Left renal cortex interstitium (tissue), 4 donors: ENCODE measurements at regions not wholly inside any gene's neighbourhood (a gene's known extent, or its start where the extent isn't known, plus 50 kb on each side); places are given as distances from the start of the nearest gene placed in this dataset.
"Not testable (repeated sequence)": the region's sequence is repeated elsewhere in the genome, so short reads cannot be mapped to it uniquely, and the experiment has no call there.

Experiments
- DNase-seq, 4 donors: peaks; one replicate each; pipeline ENCODE4 v3.0.0-alpha.2; 2013; ENCODE audit warnings: low read depth in 4 of 4, low spot score in 2 of 4, missing footprints in 1 of 4

DNA sequence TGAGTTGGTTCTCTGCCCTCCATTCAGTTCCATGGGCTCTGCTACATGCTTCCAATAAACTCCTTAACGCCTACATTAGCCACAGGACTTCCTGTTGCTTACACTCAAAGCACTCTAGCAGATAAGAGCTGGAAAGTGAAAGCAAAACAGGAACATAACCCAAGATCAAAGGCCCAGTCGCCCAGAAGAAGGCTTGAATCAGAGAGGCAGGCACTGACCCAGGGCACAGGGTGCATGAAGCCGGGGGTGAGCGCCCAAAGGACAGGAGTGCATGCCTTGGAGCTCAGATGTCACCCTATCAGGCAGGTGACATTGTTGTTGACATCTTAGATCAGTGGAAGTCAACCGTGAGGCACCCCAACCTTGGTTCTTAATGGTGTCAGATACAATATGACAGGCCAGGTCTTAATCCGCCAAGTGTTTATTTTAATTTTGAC lies 235.1 kb downstream of the UACA start:
- DNase-seq, result no peak

- DNase-seq, result no peak
These were observed 236.4 kb downstream of the UACA start for GRCh38 chr15:70526974-70527325.

DNA sequence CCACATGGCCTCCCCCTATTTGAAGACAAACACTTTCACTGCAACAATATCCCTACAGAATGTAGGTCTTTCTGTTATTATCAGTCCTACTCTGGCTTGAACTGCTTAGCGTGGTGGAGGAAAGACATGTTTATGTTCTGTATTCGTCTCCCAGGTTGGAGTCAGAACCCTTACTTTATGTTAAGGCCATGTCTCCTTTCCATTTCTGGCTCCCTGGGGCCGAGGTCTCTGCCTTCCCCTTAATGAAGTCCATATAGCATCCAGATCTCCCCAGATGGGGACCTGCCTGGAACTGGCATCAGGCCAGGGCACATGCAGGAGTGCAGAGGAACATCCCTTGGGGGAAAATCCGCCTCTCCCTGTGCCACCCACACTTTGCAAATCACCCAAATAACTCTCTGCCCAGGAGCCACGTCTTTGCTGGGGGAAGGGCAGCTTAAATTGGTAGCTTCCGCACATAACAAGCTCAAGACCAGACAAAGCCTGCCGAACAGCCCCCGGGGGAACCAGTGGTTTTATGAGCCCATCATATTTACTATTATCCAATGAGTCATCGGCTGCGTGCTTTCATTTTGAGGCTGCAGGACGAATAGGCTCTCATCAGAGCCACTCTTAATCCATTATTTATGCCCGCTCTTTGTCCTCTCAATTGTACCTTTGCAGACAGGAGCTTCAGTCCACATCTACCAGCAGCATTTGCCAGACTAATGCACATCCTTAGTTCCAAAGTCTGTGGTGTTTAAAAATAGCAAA lies 237.0 kb downstream of the UACA start:
- DNase-seq, result no peak

DNA sequence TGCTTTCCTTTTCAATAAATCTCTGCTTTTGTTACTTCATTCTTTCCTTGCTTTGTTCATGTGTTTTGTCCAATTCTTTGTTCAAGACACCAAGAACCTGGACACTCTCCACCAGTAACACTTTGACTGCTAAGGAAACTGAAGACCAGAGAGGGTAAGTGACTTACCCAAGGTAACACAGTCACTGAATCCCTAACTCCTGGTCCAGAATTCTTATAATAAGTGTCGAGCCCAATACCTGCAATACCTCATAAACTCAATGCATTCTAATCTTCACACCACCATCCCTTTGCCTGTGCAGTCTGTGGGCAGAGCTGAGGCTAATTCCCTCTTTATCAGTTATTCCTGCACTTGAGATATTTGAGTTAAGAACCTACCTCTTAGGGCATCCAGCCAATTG lies 237.8 kb downstream of the UACA start:
- no peak for DNase-seq

- DNase-seq, result no peak
These were observed 238.9 kb downstream of the UACA start for GRCh38 chr15:70524470-70524869.

DNA sequence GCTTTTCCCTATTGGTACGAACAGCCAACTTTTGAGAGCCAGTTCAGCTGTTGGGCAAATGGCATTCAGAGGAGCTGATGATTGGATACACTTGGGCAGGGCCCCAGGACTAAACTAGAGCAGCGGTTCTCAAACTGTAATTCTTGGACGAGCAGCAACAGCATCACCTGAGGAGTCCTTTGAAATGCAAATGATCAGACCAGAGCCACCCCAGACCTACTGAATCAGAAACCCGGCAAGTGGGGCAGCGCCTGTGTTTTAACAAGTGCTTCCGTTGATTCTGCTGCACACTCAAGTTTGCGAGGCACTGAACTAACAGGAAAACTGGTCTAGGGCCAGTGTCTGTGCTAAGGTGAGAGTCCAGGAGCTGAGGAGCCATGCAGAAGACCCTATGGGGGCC lies 239.7 kb downstream of the UACA start:
- DNase-seq, result no peak

DNA sequence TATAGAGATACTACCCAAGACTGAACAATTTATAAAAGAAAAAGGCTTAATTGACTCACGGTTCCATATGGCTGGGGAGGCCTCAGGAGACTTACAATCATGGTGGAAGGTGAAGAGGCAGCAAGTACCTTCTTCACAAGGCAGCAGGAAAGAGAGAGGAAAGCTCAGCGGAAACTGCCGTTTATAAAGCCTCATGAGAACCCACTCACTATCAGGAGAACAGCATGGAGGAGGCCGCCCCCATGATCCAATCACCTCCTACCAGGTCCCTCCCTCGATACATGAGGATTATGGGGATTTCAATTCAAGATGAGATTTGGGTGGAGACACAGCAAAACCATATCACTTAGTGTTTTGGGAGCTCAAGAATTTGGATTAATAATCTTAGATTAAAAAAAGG lies 240.2 kb downstream of the UACA start:
- no peak for DNase-seq

GRCh38 chr15:70522323-70522966 lies 240.9 kb downstream of the UACA start:
- DNase-seq, result no peak

- no peak for DNase-seq
These were observed 241.6 kb downstream of the UACA start for GRCh38 chr15:70521576-70522322.

- DNase-seq, result no peak
These were observed 243.7 kb downstream of the UACA start for GRCh38 chr15:70519616-70520015.

DNA sequence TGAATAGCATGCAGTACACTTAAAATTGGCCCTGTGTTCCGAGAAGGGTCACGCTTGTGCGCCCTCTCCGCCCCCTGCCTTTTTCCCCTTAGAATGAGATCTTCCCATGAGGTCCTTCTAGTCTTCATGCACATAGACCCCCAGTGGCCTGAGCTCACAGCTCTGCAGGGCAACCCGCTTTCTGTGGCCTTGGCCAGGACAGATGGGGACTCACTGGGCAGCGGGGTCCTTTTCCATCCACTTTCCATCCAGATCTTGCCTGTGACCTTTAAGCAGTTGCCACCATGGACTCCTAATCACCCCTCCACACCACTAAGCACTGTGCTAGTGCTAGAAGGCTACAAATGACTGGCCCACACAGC lies 244.4 kb downstream of the UACA start:
- DNase-seq, result no peak

- no peak for DNase-seq
These were observed 245.0 kb downstream of the UACA start for GRCh38 chr15:70518201-70519003.

GRCh38 chr15:70517194-70517590 lies 246.2 kb downstream of the UACA start:
- no peak for DNase-seq

- no peak for DNase-seq
These were observed 246.8 kb downstream of the UACA start for GRCh38 chr15:70516408-70517193.

DNA sequence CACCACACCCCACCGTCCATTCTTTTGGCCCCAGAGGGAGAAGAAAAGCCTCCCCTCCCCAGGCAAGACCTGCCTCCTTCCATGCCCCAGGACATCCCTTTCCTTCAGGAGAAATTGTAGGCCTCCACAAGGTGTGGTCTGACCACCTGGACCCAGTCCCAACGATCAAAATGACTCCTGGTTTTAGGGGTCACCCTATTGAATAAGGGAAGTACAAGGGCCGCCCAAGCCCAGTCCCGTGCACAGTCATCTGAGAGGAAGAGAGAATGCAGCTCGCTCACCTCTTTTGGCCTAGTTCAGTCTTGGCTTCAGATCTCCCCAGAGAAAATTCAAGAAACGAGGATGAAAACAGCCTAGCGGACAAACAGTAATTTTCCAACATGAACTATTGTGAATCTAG lies 249.1 kb downstream of the UACA start:
- no peak for DNase-seq

DNA sequence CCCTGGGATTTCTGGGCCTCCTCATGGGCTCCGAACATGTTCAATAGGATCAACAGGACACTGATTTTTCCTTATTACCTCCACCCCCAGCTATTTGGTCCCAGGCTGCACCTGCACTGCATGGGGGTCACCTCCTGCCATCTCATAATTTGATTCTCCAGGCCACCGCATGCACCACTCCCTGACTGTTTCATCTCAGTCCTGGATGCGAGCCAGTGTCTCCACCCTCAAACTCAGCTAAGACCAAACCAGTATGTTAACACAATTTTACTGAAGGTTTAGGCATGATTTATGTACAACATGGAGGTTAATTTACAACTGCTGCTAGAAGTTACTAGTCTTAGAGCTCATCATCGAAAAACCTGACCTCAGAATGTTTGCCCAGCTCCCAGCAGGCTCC lies 249.5 kb downstream of the UACA start:
- no peak for DNase-seq

DNA sequence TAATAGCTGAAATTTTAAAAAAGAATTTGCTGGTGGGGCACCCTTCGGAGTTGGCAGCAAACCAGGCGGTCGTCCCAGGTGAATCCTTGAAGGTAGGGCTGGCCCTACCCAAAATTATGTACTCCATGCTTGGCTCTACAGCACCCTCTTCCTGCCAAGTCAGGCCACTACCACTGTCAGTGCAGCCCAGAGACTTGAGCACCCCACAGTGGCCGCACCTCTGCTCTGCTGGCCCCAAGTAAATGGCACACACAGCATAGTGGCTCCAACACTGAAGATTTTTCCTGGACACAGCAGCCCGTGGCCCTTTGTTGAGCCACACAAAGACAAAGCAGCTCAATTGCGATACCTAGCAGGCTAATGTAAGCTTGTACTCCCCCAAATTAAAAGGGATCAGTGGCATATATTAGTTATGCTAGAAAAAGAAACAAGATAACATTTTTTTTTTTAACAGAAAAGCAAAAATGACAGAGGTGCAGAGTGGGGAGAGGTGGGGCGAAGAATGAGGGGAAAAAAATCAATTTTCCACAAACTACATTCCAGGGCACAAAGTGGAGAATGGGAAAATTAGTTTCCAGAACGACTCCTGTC lies 250.5 kb downstream of the UACA start:
- no peak for DNase-seq

DNA sequence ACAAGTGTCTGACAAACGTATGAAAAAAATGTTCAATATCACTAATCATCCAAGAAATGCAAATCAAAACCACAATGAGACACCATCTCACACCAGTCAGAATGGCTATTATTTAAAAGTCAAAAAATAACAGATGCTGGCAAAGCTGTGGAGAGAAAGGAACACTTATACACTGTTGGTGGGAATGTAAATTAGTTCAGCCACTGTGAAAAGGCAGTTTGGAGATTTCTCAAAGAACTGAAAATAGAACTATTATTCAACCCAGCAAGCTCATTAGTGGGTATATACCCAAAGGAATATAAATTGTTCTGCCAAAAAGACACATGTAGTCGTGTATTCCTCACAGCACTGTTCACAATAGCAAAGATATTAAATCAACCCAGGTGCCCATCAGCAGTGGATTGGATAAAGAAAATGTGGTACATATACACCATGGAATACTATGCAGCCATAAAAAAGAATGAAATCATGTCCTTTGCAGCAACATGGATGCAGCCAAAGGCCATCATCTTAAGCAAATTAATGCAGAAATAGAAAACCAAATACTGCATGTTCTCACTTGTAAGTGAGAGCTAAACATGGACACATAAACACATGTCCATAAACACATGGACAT lies 251.3 kb downstream of the UACA start:
- not testable (repeated sequence) for DNase-seq

DNA sequence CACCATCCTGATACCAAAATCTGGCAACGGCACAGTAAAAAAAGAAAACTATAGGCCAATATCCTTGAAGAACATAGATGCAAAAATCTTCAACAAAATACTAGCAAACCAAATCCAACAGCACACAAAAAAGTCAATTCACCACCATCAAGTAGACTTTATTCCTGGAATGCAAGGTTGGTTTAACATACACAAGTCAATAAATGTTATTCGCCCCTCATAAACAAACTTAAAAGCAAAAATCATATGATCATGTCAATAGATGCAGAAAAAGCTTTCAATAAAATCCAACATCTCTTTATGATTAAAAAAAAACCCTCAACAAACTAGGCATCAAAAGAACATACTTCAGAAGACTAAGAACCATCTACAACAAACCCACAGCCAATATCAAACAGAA lies 252.9 kb downstream of the UACA start:
- no peak for DNase-seq
